ENCODE measurements at regions not wholly inside any gene's neighbourhood (a gene's known extent, or its start where the extent isn't known, plus 50 kb on each side); places are given as distances from the start of the nearest gene placed in this dataset.

- TF ChIP-seq ZNF274 (IDR thresholded peaks at IDR 0.05; ENCODE audit: low read depth, low read length) (no peak), SUZ12 (IDR thresholded peaks at IDR 0.05; ENCODE audit: extremely low read depth, insufficient read depth, insufficient read length) (no peak)
Observed at GRCh38 chr6:80441131-80441530, 334.7 kb downstream of the BCKDHB start.

All from NT2/D1 (cell line).